Lower lobe of right lung (tissue), 2 donors: ENCODE measurements at regions not wholly inside any gene's neighbourhood (a gene's known extent, or its start where the extent isn't known, plus 50 kb on each side); places are given as distances from the start of the nearest gene placed in this dataset.

Experiments
- ATAC-seq, 2 donors: fragments of 200-7000 bp; cut with Tn5 transposase; one replicate each; pipeline ENCODE4 v1.9.1; 2020 to 2022; ENCODE audit warnings: mild to moderate bottlenecking in 2 of 2, moderate library complexity in 2 of 2
- DNase-seq: peaks from one replicate; pipeline ENCODE4 v3.0.0-alpha.2; 2020
- H3K27ac ChIP-seq: fragments of 200-600 bp; one replicate; pipeline ENCODE4 v1.8.0; 2022
- H3K27me3 ChIP-seq: fragments of 200-600 bp; one replicate; pipeline ENCODE4 v1.8.0; 2022; ENCODE audit warnings: low read depth
- H3K36me3 ChIP-seq: fragments of 200-600 bp; one replicate; pipeline ENCODE4 v1.8.0; 2022; ENCODE audit warnings: mild to moderate bottlenecking
- H3K4me1 ChIP-seq: fragments of 200-600 bp; one replicate; pipeline ENCODE4 v1.8.0; 2022
- H3K4me3 ChIP-seq: fragments of 200-600 bp; one replicate; pipeline ENCODE4 v1.8.0; 2022; ENCODE audit warnings: mild to moderate bottlenecking
- H3K9me3 ChIP-seq: fragments of 200-600 bp; one replicate; pipeline ENCODE4 v1.8.0; 2022
- CTCF ChIP-seq: fragments of 200-600 bp; IDR thresholded peaks from one replicate; pipeline ENCODE4 v1.8.0; 2022; ENCODE audit warnings: antibody characterized with exemption, mild to moderate bottlenecking
- intact Hi-C: fragments of 100-400 bp; cut with DNase I; formaldehyde crosslinking; loops from one replicate; pipeline ENCODE4 v1.11.0; 2022
- donor health status: DM: no; HTN: yes; CAD: no; lungs with severe emphysema.

GRCh38 chr1:172980971-172981370, 69.8 kb downstream of the TNFSF18 start:
- Histone ChIP-seq H3K4me3 (no peak overlapping the region), H3K9me3 (no peaks in the 10 kb centered on the region), H3K27ac (no peak overlapping the region), H3K27me3 (no peaks in the 10 kb centered on the region), H3K36me3 (no peaks in the 10 kb centered on the region), H3K4me1 (no peaks in the 10 kb centered on the region)
- no peak for TF ChIP-seq CTCF
- intact Hi-C loops: no loop called here
- DNase-seq: no peak
- ATAC-seq: no peak
